ENCODE measurements at regions not wholly inside any gene's neighbourhood (a gene's known extent, or its start where the extent isn't known, plus 50 kb on each side); places are given as distances from the start of the nearest gene placed in this dataset.

GRCh38 chr18:42187611-42188380, 232.8 kb downstream of the PIK3C3 start:
- TF ChIP-seq, protein P1, sequence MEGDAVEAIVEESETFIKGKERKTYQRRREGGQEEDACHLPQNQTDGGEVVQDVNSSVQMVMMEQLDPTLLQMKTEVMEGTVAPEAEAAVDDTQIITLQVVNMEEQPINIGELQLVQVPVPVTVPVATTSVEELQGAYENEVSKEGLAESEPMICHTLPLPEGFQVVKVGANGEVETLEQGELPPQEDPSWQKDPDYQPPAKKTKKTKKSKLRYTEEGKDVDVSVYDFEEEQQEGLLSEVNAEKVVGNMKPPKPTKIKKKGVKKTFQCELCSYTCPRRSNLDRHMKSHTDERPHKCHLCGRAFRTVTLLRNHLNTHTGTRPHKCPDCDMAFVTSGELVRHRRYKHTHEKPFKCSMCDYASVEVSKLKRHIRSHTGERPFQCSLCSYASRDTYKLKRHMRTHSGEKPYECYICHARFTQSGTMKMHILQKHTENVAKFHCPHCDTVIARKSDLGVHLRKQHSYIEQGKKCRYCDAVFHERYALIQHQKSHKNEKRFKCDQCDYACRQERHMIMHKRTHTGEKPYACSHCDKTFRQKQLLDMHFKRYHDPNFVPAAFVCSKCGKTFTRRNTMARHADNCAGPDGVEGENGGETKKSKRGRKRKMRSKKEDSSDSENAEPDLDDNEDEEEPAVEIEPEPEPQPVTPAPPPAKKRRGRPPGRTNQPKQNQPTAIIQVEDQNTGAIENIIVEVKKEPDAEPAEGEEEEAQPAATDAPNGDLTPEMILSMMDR (conservative IDR thresholded peaks at IDR 0.05; ENCODE audit: low read depth, low read length): no peak
- no peak for TF ChIP-seq EZH2phosphoT487 (IDR thresholded peaks at IDR 0.05; ENCODE audit: borderline replicate concordance, low read length)
